BE2C (cell line): ENCODE measurements at regions not wholly inside any gene's neighbourhood (a gene's known extent, or its start where the extent isn't known, plus 50 kb on each side); places are given as distances from the start of the nearest gene placed in this dataset.
"Not testable (repeated sequence)": the region's sequence is repeated elsewhere in the genome, so short reads cannot be mapped to it uniquely, and the experiment has no call there.

ENCODE experiments used
- DNase-seq: peaks from one replicate; pipeline ENCODE4 v3.0.0-alpha.2; 2020
- H3K27me3 ChIP-seq: fragments of 250-450 bp; sonication (Bioruptor Pico); 2 replicates; pipeline ENCODE4 v1.5.1; 2020; ENCODE audit warnings: mild to moderate bottlenecking
- H3K36me3 ChIP-seq: fragments of 250-450 bp; sonication (Bioruptor Pico); 2 replicates; pipeline ENCODE4 v1.5.1; 2020; ENCODE audit warnings: mild to moderate bottlenecking
- H3K4me1 ChIP-seq: fragments of 250-450 bp; sonication (Bioruptor Pico); 2 replicates; pipeline ENCODE4 v1.5.1; 2020
- H3K4me3 ChIP-seq: 2 replicates; pipeline ENCODE4 v1.5.1; 2011; ENCODE audit warnings: low read depth, low read length
- H3K9me3 ChIP-seq: fragments of 250-450 bp; sonication (Bioruptor Pico); 2 replicates; pipeline ENCODE4 v1.5.1; 2020
- CTCF ChIP-seq: IDR thresholded peaks from 2 replicates; pipeline ENCODE4 v1.5.1; 2012; ENCODE audit warnings: mild to moderate bottlenecking, low read depth, low read length

GRCh38 chr2:204145791-204146190 is 209.2 kb downstream of the ICOS start:
- no peak for DNase-seq
- H3K4me3 ChIP-seq, result no peak overlapping the region
- TF ChIP-seq CTCF, result no peak

GRCh38 chr2:204147040-204147439 is 210.5 kb downstream of the ICOS start:
- not testable (repeated sequence) for H3K27me3 ChIP-seq, H3K9me3 ChIP-seq, H3K36me3 ChIP-seq, H3K4me3 ChIP-seq, H3K4me1 ChIP-seq, DNase-seq

More at GRCh38 chr2:204145791-204146190, 209.2 kb downstream of the ICOS start:
- Histone ChIP-seq H3K36me3 (no peaks in the 10 kb centered on the region), H3K27me3 (no peaks in the 10 kb centered on the region), H3K4me1 (no peaks in the 10 kb centered on the region), H3K9me3 (no peaks in the 10 kb centered on the region)

GRCh38 chr2:204150721-204151120 is 214.2 kb downstream of the ICOS start:
- H3K9me3 ChIP-seq, result no peaks in the 10 kb centered on the region
- no peaks in the 10 kb centered on the region for H3K27me3 ChIP-seq
- H3K4me3 ChIP-seq, result no peak overlapping the region
- peaks cover 13% of the 10 kb centered on the region; the same call in 1 of the 2 replicates for H3K4me1 ChIP-seq
- no peak for DNase-seq
- no peaks in the 10 kb centered on the region for H3K36me3 ChIP-seq
- TF ChIP-seq CTCF, result no peak

GRCh38 chr2:204152616-204153015 is 216.1 kb downstream of the ICOS start:
- no peak for DNase-seq
- Histone ChIP-seq H3K4me1 (peaks cover 13% of the 10 kb centered on the region; the same call in 1 of the 2 replicates), H3K4me3 (no peak overlapping the region), H3K9me3 (peaks cover under 1% of the 10 kb centered on the region), H3K36me3 (no peaks in the 10 kb centered on the region), H3K27me3 (no peaks in the 10 kb centered on the region)
- TF ChIP-seq CTCF, result no peak

GRCh38 chr2:204154863-204155262 is 218.3 kb downstream of the ICOS start:
- no peak for TF ChIP-seq CTCF
- H3K4me1 ChIP-seq, result peaks cover 13% of the 10 kb centered on the region; the same call in 1 of the 2 replicates
- no peak overlapping the region for H3K4me3 ChIP-seq
- H3K27me3 ChIP-seq, result no peaks in the 10 kb centered on the region
- no peak for DNase-seq
- no peaks in the 10 kb centered on the region for H3K36me3 ChIP-seq
- peaks cover 5% of the 10 kb centered on the region for H3K9me3 ChIP-seq

GRCh38 chr2:204156456-204156855 is 219.9 kb downstream of the ICOS start:
- Histone ChIP-seq H3K4me3 (no peak overlapping the region), H3K9me3 (peaks cover 5% of the 10 kb centered on the region), H3K4me1 (peaks cover 10% of the 10 kb centered on the region; the same call in 1 of the 2 replicates), H3K27me3 (no peaks in the 10 kb centered on the region), H3K36me3 (no peaks in the 10 kb centered on the region)
- TF ChIP-seq CTCF, result no peak
- DNase-seq, result no peak

- no peak overlapping the region for H3K4me3 ChIP-seq
- H3K4me1 ChIP-seq, result peaks cover 3% of the 10 kb centered on the region; the same call in 1 of the 2 replicates
- TF ChIP-seq CTCF, result no peak
- H3K36me3 ChIP-seq, result no peaks in the 10 kb centered on the region
- DNase-seq, result no peak
- no peaks in the 10 kb centered on the region for H3K27me3 ChIP-seq
- peaks cover 5% of the 10 kb centered on the region for H3K9me3 ChIP-seq
These were observed 221.1 kb downstream of the ICOS start for GRCh38 chr2:204157684-204158083.
